ENCODE measurements at regions not wholly inside any gene's neighbourhood (a gene's known extent, or its start where the extent isn't known, plus 50 kb on each side); places are given as distances from the start of the nearest gene placed in this dataset.

DNA sequence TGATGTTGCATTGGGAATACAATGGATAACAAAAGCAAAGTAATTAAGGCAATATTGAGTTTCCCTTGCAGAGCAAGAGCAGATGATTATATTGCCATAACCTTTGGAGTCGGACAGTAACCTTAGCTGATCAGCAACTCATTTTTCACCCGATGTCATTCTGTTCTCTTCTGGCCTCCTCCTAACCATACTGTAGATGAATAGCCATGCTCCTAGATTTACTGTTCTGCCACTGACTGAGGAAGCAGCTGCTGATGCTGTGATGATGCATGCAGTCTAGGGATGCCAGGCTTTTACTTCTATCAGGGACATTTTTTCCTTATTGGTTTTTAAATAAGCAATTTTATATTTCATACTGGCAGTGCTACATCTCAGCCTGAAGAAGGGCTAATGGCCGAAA, 443.9 kb downstream of the GPAT3 start:
- TF ChIP-seq POLR2A (IDR thresholded peaks at IDR 0.05; ENCODE audit: extremely low read depth, insufficient read length) (no peak), MYC (IDR thresholded peaks at IDR 0.05; ENCODE audit: low read depth, low read length) (no peak)
- TF ChIP-seq, protein P1, sequence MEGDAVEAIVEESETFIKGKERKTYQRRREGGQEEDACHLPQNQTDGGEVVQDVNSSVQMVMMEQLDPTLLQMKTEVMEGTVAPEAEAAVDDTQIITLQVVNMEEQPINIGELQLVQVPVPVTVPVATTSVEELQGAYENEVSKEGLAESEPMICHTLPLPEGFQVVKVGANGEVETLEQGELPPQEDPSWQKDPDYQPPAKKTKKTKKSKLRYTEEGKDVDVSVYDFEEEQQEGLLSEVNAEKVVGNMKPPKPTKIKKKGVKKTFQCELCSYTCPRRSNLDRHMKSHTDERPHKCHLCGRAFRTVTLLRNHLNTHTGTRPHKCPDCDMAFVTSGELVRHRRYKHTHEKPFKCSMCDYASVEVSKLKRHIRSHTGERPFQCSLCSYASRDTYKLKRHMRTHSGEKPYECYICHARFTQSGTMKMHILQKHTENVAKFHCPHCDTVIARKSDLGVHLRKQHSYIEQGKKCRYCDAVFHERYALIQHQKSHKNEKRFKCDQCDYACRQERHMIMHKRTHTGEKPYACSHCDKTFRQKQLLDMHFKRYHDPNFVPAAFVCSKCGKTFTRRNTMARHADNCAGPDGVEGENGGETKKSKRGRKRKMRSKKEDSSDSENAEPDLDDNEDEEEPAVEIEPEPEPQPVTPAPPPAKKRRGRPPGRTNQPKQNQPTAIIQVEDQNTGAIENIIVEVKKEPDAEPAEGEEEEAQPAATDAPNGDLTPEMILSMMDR (IDR thresholded peaks at IDR 0.05; ENCODE audit: low read depth, low read length), result no peak
- TF ChIP-seq, protein P2, sequence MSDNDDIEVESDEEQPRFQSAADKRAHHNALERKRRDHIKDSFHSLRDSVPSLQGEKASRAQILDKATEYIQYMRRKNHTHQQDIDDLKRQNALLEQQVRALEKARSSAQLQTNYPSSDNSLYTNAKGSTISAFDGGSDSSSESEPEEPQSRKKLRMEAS (IDR thresholded peaks at IDR 0.05; ENCODE audit: low read depth, low read length), result no peak
- no peak overlapping the region for H3K4me3 ChIP-seq (ENCODE audit: low read depth, low read length)
- DNase-seq (ENCODE audit: low read depth), result no peak

DNA sequence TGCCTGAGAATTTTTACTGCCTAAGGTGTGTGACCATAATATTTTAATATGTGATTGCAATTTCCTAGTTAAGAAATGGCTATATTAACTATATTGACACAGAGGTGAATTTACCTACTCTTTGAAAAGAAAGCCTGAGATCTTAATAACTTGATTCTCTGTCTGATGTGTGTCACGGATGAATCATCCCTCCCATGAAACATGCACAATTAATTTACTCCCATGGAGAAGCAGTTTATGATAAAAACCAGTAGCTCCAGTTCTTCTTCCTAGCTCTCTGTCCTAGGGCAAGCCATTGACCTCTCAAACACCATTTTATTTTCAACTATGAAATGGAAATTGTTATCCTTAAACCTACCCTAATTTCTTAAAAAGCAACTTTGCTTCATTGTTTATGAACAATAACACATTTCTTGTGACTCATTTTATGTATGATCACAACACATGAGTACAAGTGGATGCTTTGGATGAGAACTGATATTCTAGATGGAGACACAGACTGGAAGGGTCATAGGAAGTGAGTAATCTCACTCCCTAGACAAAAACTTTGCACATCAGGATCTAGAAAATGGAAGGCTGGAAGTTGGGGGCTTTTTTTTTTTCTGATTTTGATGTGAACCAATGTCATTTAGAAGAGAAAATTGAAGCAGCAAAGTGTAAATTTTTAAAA, 438.3 kb downstream of the GPAT3 start:
- DNase-seq (ENCODE audit: low read depth), result no peak
- TF ChIP-seq MYC (IDR thresholded peaks at IDR 0.05; ENCODE audit: low read depth, low read length), result no peak
- TF ChIP-seq, protein P2 (IDR thresholded peaks at IDR 0.05; ENCODE audit: low read depth, low read length), result no peak
- TF ChIP-seq POLR2A (IDR thresholded peaks at IDR 0.05; ENCODE audit: extremely low read depth, insufficient read length), result no peak
- TF ChIP-seq, protein P1 (IDR thresholded peaks at IDR 0.05; ENCODE audit: low read depth, low read length), result no peak
- no peak overlapping the region for H3K4me3 ChIP-seq (ENCODE audit: low read depth, low read length)

GRCh38 chr4:83964996-83965541, 429.2 kb downstream of the GPAT3 start:
- H3K4me3 ChIP-seq (ENCODE audit: low read depth, low read length), result no peak overlapping the region
- TF ChIP-seq MYC (IDR thresholded peaks at IDR 0.05; ENCODE audit: low read depth, low read length) (no peak), POLR2A (IDR thresholded peaks at IDR 0.05; ENCODE audit: extremely low read depth, insufficient read length) (no peak)
- TF ChIP-seq, protein P1 (IDR thresholded peaks at IDR 0.05; ENCODE audit: low read depth, low read length), result no peak
- TF ChIP-seq, protein P2 (IDR thresholded peaks at IDR 0.05; ENCODE audit: low read depth, low read length), result no peak
- peak; percentile 20 for DNase-seq (ENCODE audit: low read depth)

- H3K4me3 ChIP-seq (ENCODE audit: low read depth, low read length), result no peak overlapping the region
- DNase-seq (ENCODE audit: low read depth), result no peak
- TF ChIP-seq MYC (IDR thresholded peaks at IDR 0.05; ENCODE audit: low read depth, low read length), result no peak
- TF ChIP-seq, protein P1 (IDR thresholded peaks at IDR 0.05; ENCODE audit: low read depth, low read length), result no peak
Observed at GRCh38 chr4:83962492-83962891, 426.6 kb downstream of the GPAT3 start.

- TF ChIP-seq, protein P1 (IDR thresholded peaks at IDR 0.05; ENCODE audit: low read depth, low read length), result no peak
- TF ChIP-seq, protein P2 (IDR thresholded peaks at IDR 0.05; ENCODE audit: low read depth, low read length), result no peak
- TF ChIP-seq MYC (IDR thresholded peaks at IDR 0.05; ENCODE audit: low read depth, low read length) (no peak), POLR2A (IDR thresholded peaks at IDR 0.05; ENCODE audit: extremely low read depth, insufficient read length) (no peak)
- H3K4me3 ChIP-seq (ENCODE audit: low read depth, low read length), result no peak overlapping the region
- DNase-seq (ENCODE audit: low read depth), result peak; percentile 14
Observed at GRCh38 chr4:83961575-83961974, 425.7 kb downstream of the GPAT3 start.
